HL-60 (cell line): ENCODE measurements at regions not wholly inside any gene's neighbourhood (a gene's known extent, or its start where the extent isn't known, plus 50 kb on each side); places are given as distances from the start of the nearest gene placed in this dataset.

ENCODE experiments used
- DNase-seq, 2 experiments: peaks; one replicate each; pipeline ENCODE4 v3.0.0-alpha.2; 2010 to 2020; ENCODE audit warnings: low read depth in 1 of 2, low spot score in 1 of 2
- H3K27ac ChIP-seq: fragments of 250-450 bp; sonication (Bioruptor Pico); replicated peaks from 2 replicates; pipeline ENCODE4 v1.5.1; 2020; ENCODE audit warnings: mild to moderate bottlenecking, moderate library complexity
- H3K27me3 ChIP-seq: fragments of 250-450 bp; sonication (Bioruptor Pico); 2 replicates; pipeline ENCODE4 v1.5.1; 2021; ENCODE audit warnings: mild to moderate bottlenecking, moderate library complexity; ENCODE audit not compliant: insufficient read depth, poor library complexity, severe bottlenecking
- H3K4me3 ChIP-seq: replicated peaks from 2 replicates; pipeline ENCODE4 v1.5.1; 2011; ENCODE audit warnings: mild to moderate bottlenecking, control low read depth, low read length; ENCODE audit not compliant: insufficient read depth
- GABPA ChIP-seq: IDR thresholded peaks from 2 replicates; pipeline ENCODE4 v1.6.1; 2012; ENCODE audit warnings: low read depth
- POLR2AphosphoS5 ChIP-seq: IDR thresholded peaks from 2 replicates; pipeline ENCODE4 v1.6.1; 2012; ENCODE audit warnings: low read depth
- REST ChIP-seq: IDR thresholded peaks from 2 replicates; pipeline ENCODE4 v1.6.1; 2012; ENCODE audit warnings: low read depth; ENCODE audit not compliant: insufficient replicate concordance
- SPI1 ChIP-seq: IDR thresholded peaks from 2 replicates; pipeline ENCODE4 v1.6.1; 2012; ENCODE audit warnings: low read depth, mild to moderate bottlenecking, borderline replicate concordance
- TF ChIP-seq, protein P1 (sequence below): IDR thresholded peaks from one replicate; pipeline ENCODE4 v1.5.1; 2011; ENCODE audit warnings: low read length, control low read depth, inconsistent platforms; ENCODE audit not compliant: insufficient read depth

DNA sequence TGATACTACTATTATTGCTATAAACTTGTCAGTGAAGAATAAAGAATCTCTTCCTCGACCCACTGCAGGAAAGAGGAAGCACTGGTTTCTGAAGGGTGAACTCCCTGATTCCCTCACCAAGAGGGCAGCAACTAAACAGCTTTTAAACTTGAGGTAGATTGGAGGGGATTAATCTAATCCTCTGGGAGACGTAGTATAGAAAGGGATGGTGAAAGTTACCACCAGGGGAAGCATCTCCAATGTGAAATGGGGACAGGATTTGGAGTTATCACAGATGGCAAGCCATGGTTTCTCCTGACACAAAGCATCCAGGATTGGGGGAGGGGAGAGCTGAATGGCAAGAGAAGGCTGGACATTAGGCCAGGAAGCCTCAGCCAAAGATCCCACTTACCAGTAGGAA, 62.7 kb upstream of the PTPN13 start:
- no peak for DNase-seq
- Histone ChIP-seq H3K27ac (no peak overlapping the region), H3K27me3 (no peaks in the 10 kb centered on the region), H3K4me3 (no peak overlapping the region)
- TF ChIP-seq REST (no peak), SPI1 (no peak), GABPA (no peak), POLR2AphosphoS5 (no peak)
- TF ChIP-seq, protein P1, sequence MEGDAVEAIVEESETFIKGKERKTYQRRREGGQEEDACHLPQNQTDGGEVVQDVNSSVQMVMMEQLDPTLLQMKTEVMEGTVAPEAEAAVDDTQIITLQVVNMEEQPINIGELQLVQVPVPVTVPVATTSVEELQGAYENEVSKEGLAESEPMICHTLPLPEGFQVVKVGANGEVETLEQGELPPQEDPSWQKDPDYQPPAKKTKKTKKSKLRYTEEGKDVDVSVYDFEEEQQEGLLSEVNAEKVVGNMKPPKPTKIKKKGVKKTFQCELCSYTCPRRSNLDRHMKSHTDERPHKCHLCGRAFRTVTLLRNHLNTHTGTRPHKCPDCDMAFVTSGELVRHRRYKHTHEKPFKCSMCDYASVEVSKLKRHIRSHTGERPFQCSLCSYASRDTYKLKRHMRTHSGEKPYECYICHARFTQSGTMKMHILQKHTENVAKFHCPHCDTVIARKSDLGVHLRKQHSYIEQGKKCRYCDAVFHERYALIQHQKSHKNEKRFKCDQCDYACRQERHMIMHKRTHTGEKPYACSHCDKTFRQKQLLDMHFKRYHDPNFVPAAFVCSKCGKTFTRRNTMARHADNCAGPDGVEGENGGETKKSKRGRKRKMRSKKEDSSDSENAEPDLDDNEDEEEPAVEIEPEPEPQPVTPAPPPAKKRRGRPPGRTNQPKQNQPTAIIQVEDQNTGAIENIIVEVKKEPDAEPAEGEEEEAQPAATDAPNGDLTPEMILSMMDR: no peak

DNA sequence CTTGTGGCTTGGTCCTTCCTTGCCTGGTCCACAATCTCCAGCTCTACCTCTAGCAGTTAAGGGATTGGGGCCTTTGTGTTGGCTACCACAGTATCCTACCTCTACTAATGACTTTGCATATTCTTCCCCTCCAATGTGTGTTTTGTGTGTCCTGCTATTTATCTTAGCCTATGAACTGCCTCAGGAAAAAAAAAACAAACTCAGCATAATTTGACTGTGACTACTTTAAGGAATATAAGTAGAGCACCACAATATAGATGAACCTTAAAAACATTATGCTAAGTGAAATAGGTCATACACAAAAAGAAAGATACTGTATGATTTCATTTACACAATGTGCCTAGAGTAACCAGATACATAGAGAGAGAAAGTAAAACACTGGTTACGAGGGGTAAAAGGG, 61.3 kb upstream of the PTPN13 start:
- DNase-seq: no peak
- Histone ChIP-seq H3K27ac (no peak overlapping the region), H3K27me3 (no peaks in the 10 kb centered on the region), H3K4me3 (no peak overlapping the region)
- TF ChIP-seq GABPA (no peak), SPI1 (no peak), REST (no peak)
- TF ChIP-seq, protein P1: no peak

GRCh38 chr4:86536151-86536550, 58.0 kb upstream of the PTPN13 start:
- DNase-seq: no peak
- Histone ChIP-seq H3K4me3 (no peak overlapping the region), H3K27me3 (no peaks in the 10 kb centered on the region), H3K27ac (no peak overlapping the region)
- TF ChIP-seq POLR2AphosphoS5 (no peak), REST (no peak)
